Chondrocyte (in vitro differentiated cells): ENCODE measurements at regions not wholly inside any gene's neighbourhood (a gene's known extent, or its start where the extent isn't known, plus 50 kb on each side); places are given as distances from the start of the nearest gene placed in this dataset.
A peak's percentile ranks its signal among the peaks of the same experiment; 100 is the strongest.
"Not testable (repeated sequence)": the region's sequence is repeated elsewhere in the genome, so short reads cannot be mapped to it uniquely, and the experiment has no call there.

Experiments
- DNase-seq: peaks from one replicate; pipeline ENCODE4 v3.0.0; 2021; ENCODE audit warnings: mixed read lengths, low spot score
- H3K27ac Mint-ChIP-seq: one replicate; pipeline ENCODE4 v1.8.0; 2021; ENCODE audit warnings: mild to moderate bottlenecking, moderate library complexity, mixed read lengths; ENCODE audit not compliant: unreplicated experiment
- H3K27me3 Mint-ChIP-seq: 2 replicates; pipeline ENCODE4 v1.8.0; 2021; ENCODE audit warnings: low read depth, mixed read lengths
- H3K36me3 Mint-ChIP-seq: 2 replicates; pipeline ENCODE4 v1.8.0; 2021; ENCODE audit warnings: low read depth, mixed read lengths
- H3K4me1 Mint-ChIP-seq: 2 replicates; pipeline ENCODE4 v1.8.0; 2021; ENCODE audit warnings: low read depth, mild to moderate bottlenecking, mixed read lengths
- H3K4me3 Mint-ChIP-seq: one replicate; pipeline ENCODE4 v1.8.0; 2021; ENCODE audit warnings: mild to moderate bottlenecking, moderate library complexity, mixed read lengths; ENCODE audit not compliant: unreplicated experiment
- H3K9me3 Mint-ChIP-seq: 2 replicates; pipeline ENCODE4 v1.8.0; 2021; ENCODE audit warnings: low read depth, mixed read lengths
- TF ChIP-seq, protein P1 (sequence below): fragments of 200-600 bp; sonication (generic); IDR thresholded peaks from 2 replicates; pipeline ENCODE4 v1.5.0; 2021; ENCODE audit warnings: antibody characterized with exemption, mild to moderate bottlenecking, moderate library complexity

DNA sequence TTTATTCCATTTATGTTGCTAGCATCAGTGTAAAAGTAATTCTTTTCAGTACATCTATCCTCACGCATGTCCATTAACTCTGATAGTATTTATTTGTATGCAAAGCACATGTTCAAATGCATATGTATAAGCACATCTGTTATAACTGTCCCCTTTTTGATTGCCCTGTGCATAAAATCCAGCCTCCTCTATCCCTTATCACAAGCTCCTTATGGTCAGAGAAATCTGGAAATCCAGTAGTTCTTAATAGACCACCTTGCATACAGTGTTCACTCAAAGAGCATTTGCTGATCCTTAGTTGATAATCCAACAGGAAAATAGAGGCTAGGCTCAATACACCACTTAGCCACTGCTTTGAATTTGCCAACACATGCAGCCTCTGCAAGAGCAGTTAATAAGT lies 443.5 kb downstream of the AASDHPPT start:
- Mint-ChIP-seq H3K4me1 (no peaks in the 10 kb centered on the region), H3K36me3 (no peaks in the 10 kb centered on the region), H3K4me3 (no peak overlapping the region), H3K27me3 (peaks cover 7% of the 10 kb centered on the region), H3K27ac (no peak overlapping the region), H3K9me3 (peaks cover 4% of the 10 kb centered on the region)
- TF ChIP-seq, protein P1, sequence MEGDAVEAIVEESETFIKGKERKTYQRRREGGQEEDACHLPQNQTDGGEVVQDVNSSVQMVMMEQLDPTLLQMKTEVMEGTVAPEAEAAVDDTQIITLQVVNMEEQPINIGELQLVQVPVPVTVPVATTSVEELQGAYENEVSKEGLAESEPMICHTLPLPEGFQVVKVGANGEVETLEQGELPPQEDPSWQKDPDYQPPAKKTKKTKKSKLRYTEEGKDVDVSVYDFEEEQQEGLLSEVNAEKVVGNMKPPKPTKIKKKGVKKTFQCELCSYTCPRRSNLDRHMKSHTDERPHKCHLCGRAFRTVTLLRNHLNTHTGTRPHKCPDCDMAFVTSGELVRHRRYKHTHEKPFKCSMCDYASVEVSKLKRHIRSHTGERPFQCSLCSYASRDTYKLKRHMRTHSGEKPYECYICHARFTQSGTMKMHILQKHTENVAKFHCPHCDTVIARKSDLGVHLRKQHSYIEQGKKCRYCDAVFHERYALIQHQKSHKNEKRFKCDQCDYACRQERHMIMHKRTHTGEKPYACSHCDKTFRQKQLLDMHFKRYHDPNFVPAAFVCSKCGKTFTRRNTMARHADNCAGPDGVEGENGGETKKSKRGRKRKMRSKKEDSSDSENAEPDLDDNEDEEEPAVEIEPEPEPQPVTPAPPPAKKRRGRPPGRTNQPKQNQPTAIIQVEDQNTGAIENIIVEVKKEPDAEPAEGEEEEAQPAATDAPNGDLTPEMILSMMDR, result no peak
- no peak for DNase-seq

DNA sequence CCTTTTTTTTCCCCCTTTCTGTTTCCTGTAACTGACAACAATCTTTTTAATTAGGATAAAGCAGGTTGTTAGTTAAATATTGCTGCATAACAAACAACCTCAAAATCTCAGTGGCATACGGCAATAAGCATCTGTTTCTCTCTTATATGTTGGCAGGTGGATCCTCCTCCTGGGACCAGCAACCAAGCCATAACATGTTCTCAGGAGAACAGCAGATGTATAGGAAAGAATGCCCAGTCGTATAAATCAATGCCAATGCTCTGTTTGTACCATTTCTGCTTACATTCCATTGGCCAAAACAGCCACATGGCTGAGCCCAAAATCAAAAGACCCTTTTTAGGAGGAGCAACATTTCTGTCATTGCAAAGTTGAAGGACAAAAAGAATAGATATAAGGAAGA lies 445.7 kb downstream of the AASDHPPT start:
- peaks cover 1% of the 10 kb centered on the region for H3K9me3 Mint-ChIP-seq
- no peak for DNase-seq
- peaks cover 7% of the 10 kb centered on the region for H3K27me3 Mint-ChIP-seq
- no peaks in the 10 kb centered on the region for H3K4me1 Mint-ChIP-seq
- H3K4me3 Mint-ChIP-seq, result no peak overlapping the region
- no peaks in the 10 kb centered on the region for H3K36me3 Mint-ChIP-seq
- no peak overlapping the region for H3K27ac Mint-ChIP-seq
- TF ChIP-seq, protein P1, result no peak

DNA sequence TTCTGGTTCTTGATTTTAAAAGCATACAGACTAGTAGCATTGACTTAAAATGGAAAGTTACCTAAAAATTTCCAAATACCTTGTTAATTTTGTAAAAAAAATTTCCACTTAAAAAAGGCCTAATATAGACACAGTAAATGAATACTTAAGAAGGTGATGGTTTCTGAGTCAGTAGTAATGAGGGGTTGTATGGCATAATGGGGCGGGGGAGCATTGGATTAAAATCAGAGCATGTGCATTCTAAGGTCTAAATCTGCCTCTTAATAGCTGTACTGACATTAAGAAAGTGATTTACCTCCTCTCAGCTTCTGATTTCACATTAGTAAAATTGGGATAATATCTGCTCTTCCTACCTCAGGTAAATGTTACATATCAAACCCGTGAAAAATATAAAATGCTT lies 446.5 kb downstream of the AASDHPPT start:
- Mint-ChIP-seq H3K4me3 (no peak overlapping the region), H3K36me3 (no peaks in the 10 kb centered on the region), H3K9me3 (peaks cover 4% of the 10 kb centered on the region), H3K4me1 (no peaks in the 10 kb centered on the region), H3K27me3 (peaks cover 7% of the 10 kb centered on the region), H3K27ac (no peak overlapping the region)
- no peak for DNase-seq
- TF ChIP-seq, protein P1, result no peak

DNA sequence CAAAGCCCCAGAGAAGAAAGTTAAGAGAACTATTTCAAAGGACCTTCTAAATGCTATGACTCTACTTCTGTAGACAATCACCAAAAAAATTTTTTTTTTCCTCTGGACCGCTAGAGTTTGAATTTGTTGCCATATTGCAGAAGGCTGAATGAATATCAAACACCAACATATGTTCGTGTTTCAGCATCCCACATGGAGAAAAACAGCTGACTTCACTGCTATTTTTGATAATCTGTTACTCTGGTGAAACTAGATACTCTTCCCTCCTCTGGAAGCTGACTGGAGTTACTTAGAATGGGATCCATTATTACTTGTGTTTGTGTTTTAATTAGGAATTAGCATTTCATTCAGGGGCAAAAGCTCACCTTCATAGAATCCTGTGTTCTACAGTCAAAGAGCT lies 447.0 kb downstream of the AASDHPPT start:
- H3K4me3 Mint-ChIP-seq, result no peak overlapping the region
- peaks cover 4% of the 10 kb centered on the region for H3K9me3 Mint-ChIP-seq
- TF ChIP-seq, protein P1, result no peak

DNA sequence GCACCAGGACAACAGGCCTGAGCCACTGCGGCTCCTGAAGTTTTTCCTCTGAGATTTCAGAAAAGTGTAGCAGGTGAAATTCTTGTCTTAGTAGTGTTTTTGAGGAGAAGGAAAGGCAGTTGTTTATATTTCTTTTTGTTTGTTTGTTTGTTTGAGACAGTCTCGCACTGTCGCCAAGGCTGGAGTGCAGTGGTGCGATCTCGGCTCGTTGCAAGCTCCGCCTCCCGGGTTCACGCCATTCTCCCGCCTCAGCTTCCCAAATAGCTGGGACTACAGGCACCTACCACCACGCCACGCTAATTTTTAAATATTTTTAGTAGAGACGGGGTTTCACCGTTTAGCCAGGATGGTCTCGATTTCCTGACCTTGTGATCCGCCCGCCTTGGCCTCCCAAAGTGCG lies 454.2 kb downstream of the AASDHPPT start:
- not testable (repeated sequence) for H3K4me1 Mint-ChIP-seq, H3K27ac Mint-ChIP-seq, H3K4me3 Mint-ChIP-seq, H3K9me3 Mint-ChIP-seq, H3K36me3 Mint-ChIP-seq, H3K27me3 Mint-ChIP-seq
- DNase-seq, result peak; percentile 29

More for the DNA sequence above, 447.0 kb downstream of the AASDHPPT start:
- no peaks in the 10 kb centered on the region for H3K36me3 Mint-ChIP-seq
- H3K4me1 Mint-ChIP-seq, result no peaks in the 10 kb centered on the region
- no peak overlapping the region for H3K27ac Mint-ChIP-seq
- no peak for DNase-seq
- peaks cover 7% of the 10 kb centered on the region for H3K27me3 Mint-ChIP-seq

DNA sequence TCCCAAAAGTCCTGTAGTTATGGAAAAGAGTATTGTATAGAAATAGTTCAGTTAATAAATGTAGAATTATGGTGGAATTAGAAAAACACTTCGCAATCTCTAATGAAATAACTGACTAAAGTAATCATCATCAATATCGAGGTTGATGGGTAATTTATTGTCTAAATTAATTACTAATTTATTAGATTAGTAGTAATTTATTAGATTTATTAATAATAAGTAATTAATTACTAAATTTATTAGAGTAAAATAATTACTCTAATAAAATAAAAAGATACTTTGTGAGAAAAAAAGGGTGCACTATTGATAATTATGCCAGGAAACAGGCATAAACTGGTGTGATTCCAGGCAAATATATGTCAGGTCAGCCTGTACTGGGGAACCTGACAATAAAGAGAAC lies 455.6 kb downstream of the AASDHPPT start:
- TF ChIP-seq, protein P1, result no peak
- H3K36me3 Mint-ChIP-seq, result no peaks in the 10 kb centered on the region
- no peak overlapping the region for H3K27ac Mint-ChIP-seq
- H3K9me3 Mint-ChIP-seq, result peaks cover 9% of the 10 kb centered on the region
- no peaks in the 10 kb centered on the region for H3K27me3 Mint-ChIP-seq
- H3K4me3 Mint-ChIP-seq, result no peak overlapping the region
- no peak for DNase-seq
- no peaks in the 10 kb centered on the region for H3K4me1 Mint-ChIP-seq
